Heart left ventricle (tissue), 13 donors: ENCODE measurements at regions not wholly inside any gene's neighbourhood (a gene's known extent, or its start where the extent isn't known, plus 50 kb on each side); places are given as distances from the start of the nearest gene placed in this dataset.

Source experiments
- POLR2A ChIP-seq, 2 donors: fragments of 450-650 bp; IDR thresholded peaks; one replicate each; pipeline ENCODE4 v1.6.1; 2017; ENCODE audit warnings: antibody characterized with exemption in 2 of 2, mild to moderate bottlenecking in 2 of 2, moderate library complexity in 2 of 2
- TF ChIP-seq, protein P1 (sequence below), 12 donors: fragments of 200-600 bp; sonication (generic) in 4 of 12; IDR thresholded peaks; one replicate each; pipeline versions ENCODE4 v1.5.0 to v1.8.0; 2018 to 2022; ENCODE audit warnings: antibody characterized with exemption in 12 of 12, mild to moderate bottlenecking in 5 of 12
- donor health status: ischemic (EF 13 %, LVEDD 7.1; RV severe dilation, severe dysfunction).
- donor health status: DM: no; HTN: yes; CAD: no.
- donor health status: DM: no; HTN: no; CAD: no.
- donor health status: ischemic (EF 25% LVEDD 6.9; RV normal size, moderate dysfunction).
- donor health status: ischemic (EF 25% LVEDD 5.7; RV mildly dilated, moderate dysfunction).
- donor health status: ischemic (EF 35%, LVEDD 5.7; RV mildly dilated, moderate dysfunction).
- donor health status: nonischemic (EF 11% LVEDD 7.7; RV severe dilation, severe dysfunction).
- donor health status: DM: yes; HTN: yes; CAD: no.
- donor health status: PGD.
- donor health status: ischemic (EF 29% LVEDD 5.4; RV normal size, mild dysfunction).
- donor health status: nonischemic (EF 23%, LVEDD 6.1; RV moderate dilation, normal function).

DNA sequence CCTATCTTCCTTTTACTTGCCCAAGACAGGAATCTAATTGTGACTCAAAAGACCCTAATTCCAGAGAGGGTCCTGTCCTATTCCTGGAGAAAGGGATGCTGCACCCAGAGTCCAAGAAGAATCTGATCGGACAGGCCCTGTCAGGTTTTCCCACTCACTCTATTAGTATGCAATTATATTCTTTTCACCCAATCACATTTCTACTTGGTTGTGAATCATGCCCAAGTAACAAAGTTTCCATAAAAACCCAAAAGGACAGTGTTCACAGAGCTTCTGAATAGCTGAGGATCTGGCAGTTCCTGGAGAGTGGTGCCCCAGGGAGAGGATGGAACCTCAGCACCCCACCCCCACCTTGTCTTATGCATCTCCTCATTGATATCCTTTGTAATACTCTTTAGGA, 135.3 kb upstream of the SLITRK5 start:
- TF ChIP-seq POLR2A (IDR thresholded peaks at IDR 0.05) = no peak
- TF ChIP-seq, protein P1, sequence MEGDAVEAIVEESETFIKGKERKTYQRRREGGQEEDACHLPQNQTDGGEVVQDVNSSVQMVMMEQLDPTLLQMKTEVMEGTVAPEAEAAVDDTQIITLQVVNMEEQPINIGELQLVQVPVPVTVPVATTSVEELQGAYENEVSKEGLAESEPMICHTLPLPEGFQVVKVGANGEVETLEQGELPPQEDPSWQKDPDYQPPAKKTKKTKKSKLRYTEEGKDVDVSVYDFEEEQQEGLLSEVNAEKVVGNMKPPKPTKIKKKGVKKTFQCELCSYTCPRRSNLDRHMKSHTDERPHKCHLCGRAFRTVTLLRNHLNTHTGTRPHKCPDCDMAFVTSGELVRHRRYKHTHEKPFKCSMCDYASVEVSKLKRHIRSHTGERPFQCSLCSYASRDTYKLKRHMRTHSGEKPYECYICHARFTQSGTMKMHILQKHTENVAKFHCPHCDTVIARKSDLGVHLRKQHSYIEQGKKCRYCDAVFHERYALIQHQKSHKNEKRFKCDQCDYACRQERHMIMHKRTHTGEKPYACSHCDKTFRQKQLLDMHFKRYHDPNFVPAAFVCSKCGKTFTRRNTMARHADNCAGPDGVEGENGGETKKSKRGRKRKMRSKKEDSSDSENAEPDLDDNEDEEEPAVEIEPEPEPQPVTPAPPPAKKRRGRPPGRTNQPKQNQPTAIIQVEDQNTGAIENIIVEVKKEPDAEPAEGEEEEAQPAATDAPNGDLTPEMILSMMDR (IDR thresholded peaks at IDR 0.05) = no peak
